Large intestine (tissue), 3 donors: ENCODE measurements at regions not wholly inside any gene's neighbourhood (a gene's known extent, or its start where the extent isn't known, plus 50 kb on each side); places are given as distances from the start of the nearest gene placed in this dataset.

Experiments used
- DNase-seq, 2 donors: peaks; one replicate each; pipeline versions ENCODE4 v3.0.0 to v3.0.0-alpha.2; 2013
- H3K27ac ChIP-seq: one replicate; pipeline ENCODE4 v1.5.1; 2013; ENCODE audit warnings: low read length
- H3K27me3 ChIP-seq: 2 replicates; pipeline ENCODE4 v1.6.1; 2013; ENCODE audit warnings: low read length; ENCODE audit not compliant: control insufficient read depth, insufficient read depth
- H3K36me3 ChIP-seq: 2 replicates; pipeline ENCODE4 v1.6.1; 2013; ENCODE audit warnings: low read length; ENCODE audit not compliant: control insufficient read depth, insufficient read depth
- H3K4me1 ChIP-seq: one replicate; pipeline ENCODE4 v1.6.1; 2013; ENCODE audit warnings: low read length; ENCODE audit not compliant: control insufficient read depth, insufficient read depth
- H3K4me3 ChIP-seq: one replicate; pipeline ENCODE4 v1.5.1; 2013; ENCODE audit warnings: low read length
- H3K9me3 ChIP-seq: one replicate; pipeline ENCODE4 v1.6.1; 2013; ENCODE audit warnings: mild to moderate bottlenecking, low read depth, low read length, moderate library complexity; ENCODE audit not compliant: control insufficient read depth
- WGBS: methylation state at CpG from one replicate; pipeline ENCODE4 v1.1.5; 2013; ENCODE audit warnings: low lambda C conversion rate; ENCODE audit not compliant: insufficient coverage; 5-methylcytosine and 5-hydroxymethylcytosine counted together

- Histone ChIP-seq H3K27me3 (no peaks in the 10 kb centered on the region), H3K4me3 (no peak overlapping the region), H3K9me3 (no peaks in the 10 kb centered on the region), H3K4me1 (no peaks in the 10 kb centered on the region), H3K36me3 (no peaks in the 10 kb centered on the region), H3K27ac (no peak overlapping the region)
- no peak for DNase-seq
- WGBS: no CpG with 5 or more reads among the region's 4 CpGs
Observed at GRCh38 chr20:42020316-42020715, 402.1 kb upstream of the CHD6 start.

- Histone ChIP-seq H3K9me3 (no peaks in the 10 kb centered on the region), H3K4me1 (no peaks in the 10 kb centered on the region), H3K27ac (no peak overlapping the region), H3K27me3 (no peaks in the 10 kb centered on the region), H3K4me3 (no peak overlapping the region), H3K36me3 (no peaks in the 10 kb centered on the region)
- no peak for DNase-seq
Observed at GRCh38 chr20:42018979-42019378, 400.8 kb upstream of the CHD6 start.

GRCh38 chr20:42010090-42010489, 391.9 kb upstream of the CHD6 start:
- Histone ChIP-seq H3K27ac (no peak overlapping the region), H3K36me3 (no peaks in the 10 kb centered on the region), H3K27me3 (no peaks in the 10 kb centered on the region), H3K4me1 (no peaks in the 10 kb centered on the region), H3K4me3 (no peak overlapping the region), H3K9me3 (peaks cover 3% of the 10 kb centered on the region)
- no CpG with 5 or more reads among the region's 3 CpGs for WGBS
- no peak for DNase-seq

GRCh38 chr20:42007251-42007650, 389.1 kb upstream of the CHD6 start:
- WGBS: 80% methylated on average over 1 of the region's 4 CpGs
- Histone ChIP-seq H3K36me3 (no peaks in the 10 kb centered on the region), H3K4me3 (no peak overlapping the region), H3K4me1 (no peaks in the 10 kb centered on the region), H3K27ac (no peak overlapping the region), H3K9me3 (peaks cover 3% of the 10 kb centered on the region), H3K27me3 (no peaks in the 10 kb centered on the region)
- DNase-seq: no peak

GRCh38 chr20:42005211-42005610, 387.0 kb upstream of the CHD6 start:
- DNase-seq: no peak

GRCh38 chr20:42003380-42003779, 385.2 kb upstream of the CHD6 start:
- H3K36me3 ChIP-seq: no peaks in the 10 kb centered on the region
- no peaks in the 10 kb centered on the region for H3K4me1 ChIP-seq
- peaks cover 10% of the 10 kb centered on the region for H3K9me3 ChIP-seq
- no peak overlapping the region for H3K4me3 ChIP-seq
- DNase-seq: no peak
- H3K27me3 ChIP-seq: no peaks in the 10 kb centered on the region
- no CpG with 5 or more reads among the region's 2 CpGs for WGBS
- H3K27ac ChIP-seq: no peak overlapping the region

More at GRCh38 chr20:42005211-42005610, 387.0 kb upstream of the CHD6 start:
- Histone ChIP-seq H3K27me3 (no peaks in the 10 kb centered on the region), H3K4me3 (no peak overlapping the region), H3K9me3 (peaks cover 3% of the 10 kb centered on the region), H3K27ac (no peak overlapping the region), H3K36me3 (no peaks in the 10 kb centered on the region), H3K4me1 (no peaks in the 10 kb centered on the region)

- no peak overlapping the region for H3K4me3 ChIP-seq
- DNase-seq: no peak
- H3K4me1 ChIP-seq: no peaks in the 10 kb centered on the region
- H3K27me3 ChIP-seq: no peaks in the 10 kb centered on the region
- H3K9me3 ChIP-seq: peaks cover 11% of the 10 kb centered on the region
- no peaks in the 10 kb centered on the region for H3K36me3 ChIP-seq
- no peak overlapping the region for H3K27ac ChIP-seq
- no CpG with 5 or more reads among the region's 92 CpGs for WGBS
Observed at GRCh38 chr20:41998539-41999341, 380.6 kb upstream of the CHD6 start.

GRCh38 chr20:41996951-41997350, 378.8 kb upstream of the CHD6 start:
- 80% methylated on average over 1 of the region's 3 CpGs for WGBS
- DNase-seq: no peak
- no peak overlapping the region for H3K4me3 ChIP-seq
- no peak overlapping the region for H3K27ac ChIP-seq
- no peaks in the 10 kb centered on the region for H3K4me1 ChIP-seq
- H3K9me3 ChIP-seq: peaks cover 11% of the 10 kb centered on the region
- no peaks in the 10 kb centered on the region for H3K36me3 ChIP-seq
- no peaks in the 10 kb centered on the region for H3K27me3 ChIP-seq

GRCh38 chr20:41992481-41992880, 374.3 kb upstream of the CHD6 start:
- DNase-seq: no peak
- Histone ChIP-seq H3K4me3 (no peak overlapping the region), H3K4me1 (no peaks in the 10 kb centered on the region), H3K27ac (no peak overlapping the region), H3K36me3 (no peaks in the 10 kb centered on the region), H3K27me3 (no peaks in the 10 kb centered on the region), H3K9me3 (no peaks in the 10 kb centered on the region)
- no CpG with 5 or more reads among the region's 4 CpGs for WGBS

- no peaks in the 10 kb centered on the region for H3K27me3 ChIP-seq
- 83% methylated on average over 1 of the region's 1 CpG for WGBS
- H3K4me3 ChIP-seq: no peak overlapping the region
- no peak for DNase-seq
- no peaks in the 10 kb centered on the region for H3K9me3 ChIP-seq
- no peak overlapping the region for H3K27ac ChIP-seq
- H3K36me3 ChIP-seq: no peaks in the 10 kb centered on the region
- no peaks in the 10 kb centered on the region for H3K4me1 ChIP-seq
Observed at GRCh38 chr20:41991412-41991811, 373.2 kb upstream of the CHD6 start.

GRCh38 chr20:41989935-41990635, 371.9 kb upstream of the CHD6 start:
- no peaks in the 10 kb centered on the region for H3K9me3 ChIP-seq
- no peaks in the 10 kb centered on the region for H3K4me1 ChIP-seq

More at GRCh38 chr20:41989935-41990635, 371.9 kb upstream of the CHD6 start:
- Histone ChIP-seq H3K27ac (no peak overlapping the region), H3K27me3 (no peaks in the 10 kb centered on the region), H3K4me3 (no peak overlapping the region), H3K36me3 (no peaks in the 10 kb centered on the region)
- DNase-seq: peak; percentile 2 to 10
- WGBS: 39% methylated on average over 3 of the region's 10 CpGs
